GM15510 (cell line): ENCODE measurements at regions not wholly inside any gene's neighbourhood (a gene's known extent, or its start where the extent isn't known, plus 50 kb on each side); places are given as distances from the start of the nearest gene placed in this dataset.

Experiments used
- POLR2A ChIP-seq: IDR thresholded peaks from 3 replicates; pipeline ENCODE4 v1.6.1; 2011; ENCODE audit warnings: borderline replicate concordance; ENCODE audit not compliant: insufficient read length; ENCODE audit errors: extremely low read depth

- no peak for TF ChIP-seq POLR2A
Observed at GRCh38 chr14:106551265-106551664, 1024.9 kb downstream of the TMEM121 start.

DNA sequence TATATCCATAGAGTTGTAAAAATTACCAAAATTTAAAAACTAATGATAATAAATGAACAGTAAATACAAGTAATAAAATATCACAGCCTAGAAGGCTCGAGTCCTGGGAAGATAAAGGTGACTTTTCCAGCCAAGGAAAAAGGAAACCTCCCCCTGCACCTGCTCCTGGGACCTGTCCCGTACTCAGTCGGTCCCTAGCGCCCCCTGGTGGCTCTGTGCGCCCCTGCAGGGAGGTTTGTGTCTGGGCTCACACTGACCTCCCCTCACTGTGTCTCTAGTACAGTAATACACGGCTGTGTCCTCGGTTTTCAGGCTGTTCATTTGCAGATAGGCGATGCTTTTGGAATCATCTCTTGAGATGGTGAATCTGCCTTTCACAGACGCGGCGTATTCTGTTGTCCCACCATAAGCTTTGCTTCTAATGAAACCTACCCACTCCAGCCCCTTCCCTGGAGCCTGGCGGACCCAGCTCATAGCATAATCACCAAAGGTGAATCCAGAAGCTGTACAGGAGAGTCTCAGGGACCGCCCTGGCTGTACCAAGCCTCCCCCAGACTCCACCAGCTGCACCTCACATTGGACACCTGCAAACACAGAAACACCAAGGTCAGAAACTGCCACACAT, 1030.4 kb downstream of the TMEM121 start:
- TF ChIP-seq POLR2A, result no peak

DNA sequence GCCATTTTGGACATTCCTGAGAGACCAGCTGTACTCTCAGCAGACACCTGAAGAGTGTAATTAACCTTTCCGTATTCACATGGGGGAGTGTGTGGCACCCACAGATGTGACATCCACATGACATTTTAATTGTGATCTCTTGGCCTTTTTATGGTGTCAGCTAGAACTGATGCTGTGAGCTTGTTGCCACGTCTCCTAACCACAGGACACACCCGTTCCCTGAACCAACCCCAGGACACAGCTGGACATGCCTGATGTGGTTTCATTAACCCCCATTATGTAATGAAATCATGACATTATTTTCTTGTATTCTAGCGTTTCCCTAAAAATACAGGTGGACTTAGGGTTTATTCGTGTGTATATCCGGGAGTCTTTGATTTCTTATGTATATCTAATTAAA, 1036.1 kb downstream of the TMEM121 start:
- TF ChIP-seq POLR2A, result no peak

- no peak for TF ChIP-seq POLR2A
Observed at GRCh38 chr14:106564058-106564643, 1037.8 kb downstream of the TMEM121 start.

GRCh38 chr14:106578481-106578880, 1052.1 kb downstream of the TMEM121 start:
- TF ChIP-seq POLR2A, result no peak

GRCh38 chr14:106579084-106579483, 1052.7 kb downstream of the TMEM121 start:
- TF ChIP-seq POLR2A, result no peak

GRCh38 chr14:106585692-106586091, 1059.3 kb downstream of the TMEM121 start:
- no peak for TF ChIP-seq POLR2A

DNA sequence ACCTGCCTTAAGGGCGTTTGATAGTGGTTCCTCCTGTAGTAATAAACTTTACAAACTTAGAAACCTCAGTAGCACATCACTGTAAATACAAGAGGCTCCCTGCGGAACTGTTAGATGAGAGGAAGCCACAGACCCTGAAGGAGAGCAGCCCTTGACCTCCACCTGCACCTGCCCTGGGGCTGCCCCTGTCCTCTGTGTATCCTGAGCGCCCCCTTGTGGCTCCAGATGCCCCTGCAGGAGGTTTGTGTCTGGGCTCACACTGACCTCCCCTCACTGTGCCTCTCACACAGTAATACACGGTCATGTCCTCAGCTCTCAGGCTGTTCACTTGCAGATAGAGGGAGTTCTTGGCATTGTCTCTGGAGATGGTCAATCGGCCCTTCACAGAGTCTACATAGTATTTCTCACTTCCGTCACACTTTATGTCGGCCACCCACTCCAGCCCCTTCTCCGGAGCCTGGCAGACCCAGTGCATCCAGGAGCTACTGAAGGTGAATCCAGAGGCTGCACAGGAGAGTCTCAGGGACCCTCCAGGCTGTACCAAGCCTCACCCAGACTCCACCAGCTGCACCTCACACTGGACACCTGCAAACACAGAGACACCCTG, 1059.8 kb downstream of the TMEM121 start:
- TF ChIP-seq POLR2A, result no peak

- no peak for TF ChIP-seq POLR2A
Observed at GRCh38 chr14:106599209-106599608, 1072.8 kb downstream of the TMEM121 start.

DNA sequence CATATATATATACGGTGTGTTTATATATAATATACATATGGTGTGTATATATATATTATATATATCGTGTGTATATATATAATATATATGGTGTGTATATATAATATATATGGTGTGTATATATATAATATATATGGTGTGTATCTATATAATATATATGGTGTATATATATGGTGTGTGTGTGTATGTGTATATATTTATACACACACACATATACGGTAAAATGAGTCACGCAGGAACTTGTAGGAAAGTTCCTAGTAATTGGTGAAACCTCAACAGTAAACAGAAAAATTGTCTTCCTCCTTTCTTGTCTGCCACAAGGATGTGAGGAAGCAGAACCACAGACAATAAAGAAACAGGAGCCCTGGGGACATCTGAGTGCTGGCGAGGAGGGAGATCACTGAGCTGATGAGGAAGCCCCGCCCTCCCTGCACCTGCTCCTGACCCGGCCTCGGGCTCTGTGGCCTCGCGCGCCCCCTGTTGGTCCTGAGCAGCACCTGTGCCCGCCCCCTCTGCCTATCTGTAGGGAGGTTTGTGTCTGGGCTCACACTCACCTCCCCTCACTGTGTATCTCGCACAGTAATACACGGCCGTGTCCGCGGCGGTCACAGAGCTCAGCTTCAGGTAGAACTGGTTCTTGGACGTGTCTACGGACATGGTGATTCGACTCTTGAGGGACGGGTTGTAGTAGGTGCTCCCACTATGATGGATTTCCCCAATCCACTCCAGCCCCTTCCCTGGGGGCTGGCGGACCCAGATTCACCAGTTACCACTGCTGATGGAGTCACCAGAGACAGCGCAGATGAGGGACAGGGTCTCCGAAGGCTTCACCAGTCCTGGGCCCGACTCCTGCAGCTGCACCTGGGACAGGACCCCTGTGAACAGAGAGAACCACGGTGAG, 1079.4 kb downstream of the TMEM121 start:
- no peak for TF ChIP-seq POLR2A

DNA sequence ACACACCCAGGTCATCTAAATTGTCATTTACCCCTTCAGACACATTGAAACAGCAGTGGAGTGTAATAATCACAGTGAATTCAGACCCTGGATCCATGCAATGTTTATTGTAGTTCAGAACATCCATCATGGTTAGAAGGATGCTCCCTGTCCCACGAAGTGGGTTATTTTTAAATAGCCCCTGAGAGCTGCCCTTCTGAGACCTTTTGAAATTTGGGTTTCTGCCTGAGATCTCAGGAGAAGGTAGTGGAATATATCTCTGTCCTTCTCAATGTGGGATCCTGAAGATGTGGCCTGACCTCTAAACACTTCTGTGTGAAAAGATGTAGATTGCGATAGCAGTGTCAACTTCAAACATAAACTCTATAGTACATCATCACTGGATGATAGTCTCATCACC, 1080.6 kb downstream of the TMEM121 start:
- TF ChIP-seq POLR2A, result no peak

DNA sequence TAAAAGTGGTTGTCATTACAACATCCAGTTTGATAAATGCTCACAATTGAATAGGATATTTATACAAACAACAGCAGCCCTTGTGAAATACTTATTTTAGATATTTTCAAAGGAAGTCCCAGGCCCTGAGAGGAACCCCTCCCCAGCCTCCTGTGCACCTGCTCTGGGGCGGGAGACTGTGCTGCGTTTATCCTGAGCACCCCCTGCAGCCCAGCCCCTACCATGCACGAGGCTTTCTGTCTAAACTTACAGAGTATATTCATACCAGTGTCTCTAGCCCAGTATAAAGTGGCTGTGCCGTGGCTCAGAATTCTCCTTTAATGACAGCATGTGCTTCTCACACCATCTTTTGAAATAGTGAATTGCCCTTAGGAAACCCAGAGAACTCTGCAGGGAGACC, 1084.3 kb downstream of the TMEM121 start:
- no peak for TF ChIP-seq POLR2A

GRCh38 chr14:106613256-106613655, 1086.9 kb downstream of the TMEM121 start:
- no peak for TF ChIP-seq POLR2A

- TF ChIP-seq POLR2A, result no peak
Observed at GRCh38 chr14:106619606-106620005, 1093.2 kb downstream of the TMEM121 start.

DNA sequence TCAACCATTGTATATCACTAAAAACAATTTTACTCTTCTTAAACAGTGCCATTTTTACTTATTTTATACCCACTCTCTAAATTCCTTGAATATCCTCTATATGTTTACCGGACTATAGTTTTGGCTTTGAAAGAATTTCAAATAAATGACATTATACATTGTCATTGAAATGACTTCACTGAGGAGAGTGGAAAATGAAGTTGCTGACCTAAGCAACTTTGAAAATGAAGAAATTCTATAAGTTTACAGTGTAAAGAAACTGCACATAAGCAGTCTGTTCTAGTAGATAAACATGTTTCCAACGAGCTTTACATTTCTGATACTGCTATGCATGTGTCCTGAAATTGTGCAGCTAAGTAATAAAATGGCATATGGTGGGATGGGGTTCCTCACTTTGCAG, 1094.0 kb downstream of the TMEM121 start:
- TF ChIP-seq POLR2A, result no peak
